GM21360 (cell line): ENCODE measurements at regions not wholly inside any gene's neighbourhood (a gene's known extent, or its start where the extent isn't known, plus 50 kb on each side); places are given as distances from the start of the nearest gene placed in this dataset.
"Not testable (repeated sequence)": the region's sequence is repeated elsewhere in the genome, so short reads cannot be mapped to it uniquely, and the experiment has no call there.

Source experiments
- ATAC-seq: cut with Tn5 transposase; IDR thresholded peaks from one replicate; pipeline ENCODE4 v1.9.1; 2021; ENCODE audit warnings: mild to moderate bottlenecking, moderate library complexity; ENCODE audit not compliant: unreplicated experiment

DNA sequence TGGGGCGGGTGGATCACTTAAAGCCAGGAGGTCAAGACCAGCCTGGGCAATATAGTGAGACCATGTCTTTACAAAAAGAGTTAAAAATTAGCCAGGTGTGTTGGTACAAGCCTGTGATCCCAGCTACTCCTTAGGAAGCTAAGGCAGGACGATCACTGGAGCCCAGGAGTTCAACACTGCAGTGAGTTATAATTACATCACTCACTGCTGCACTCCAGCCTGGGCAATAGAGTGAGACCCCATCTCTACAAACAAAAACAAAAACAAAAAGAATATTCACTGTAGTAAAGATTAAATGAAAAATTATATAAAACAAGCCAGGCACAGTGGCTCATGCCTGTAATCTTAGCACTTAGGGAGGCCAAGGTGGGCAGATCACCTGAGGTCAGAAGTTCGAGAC, 1047.6 kb upstream of the AUTS2 start:
- no peak for ATAC-seq

DNA sequence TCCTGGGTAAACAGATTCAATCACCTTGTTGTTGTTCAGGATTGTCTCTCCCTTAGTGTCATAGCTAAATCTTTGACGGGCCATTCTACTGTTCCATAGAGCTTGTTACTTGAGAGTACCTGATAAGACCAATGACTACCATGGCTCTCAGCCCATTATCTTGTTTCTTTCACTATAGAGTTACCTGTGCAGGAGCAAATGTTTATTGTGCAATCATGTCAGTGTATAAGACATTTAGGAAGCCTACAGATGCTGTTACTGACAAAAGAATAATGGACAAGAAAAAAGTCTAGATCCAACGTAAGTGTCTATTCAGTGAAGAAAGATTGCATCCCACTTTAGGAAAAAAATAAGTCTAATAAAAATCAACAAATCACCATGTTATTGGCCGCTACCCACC, 1041.7 kb upstream of the AUTS2 start:
- ATAC-seq, result no peak

DNA sequence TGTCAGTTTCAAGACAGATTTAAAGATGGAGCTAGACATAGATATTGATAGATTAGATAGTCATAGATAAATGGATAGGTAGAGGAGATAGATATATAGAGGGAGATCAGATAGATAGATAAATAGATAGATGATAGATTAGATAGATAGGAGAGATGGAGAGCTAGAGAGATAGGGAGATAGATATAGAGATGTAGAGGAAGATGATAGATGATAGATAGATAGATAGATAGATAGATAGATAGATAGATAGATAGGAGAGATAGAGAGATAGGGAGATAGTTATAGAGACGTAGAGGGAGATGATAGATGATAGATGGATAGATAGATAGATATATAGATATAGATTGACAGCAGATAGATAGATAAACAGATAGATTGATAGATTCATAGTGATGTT, 1038.8 kb upstream of the AUTS2 start:
- no peak for ATAC-seq

DNA sequence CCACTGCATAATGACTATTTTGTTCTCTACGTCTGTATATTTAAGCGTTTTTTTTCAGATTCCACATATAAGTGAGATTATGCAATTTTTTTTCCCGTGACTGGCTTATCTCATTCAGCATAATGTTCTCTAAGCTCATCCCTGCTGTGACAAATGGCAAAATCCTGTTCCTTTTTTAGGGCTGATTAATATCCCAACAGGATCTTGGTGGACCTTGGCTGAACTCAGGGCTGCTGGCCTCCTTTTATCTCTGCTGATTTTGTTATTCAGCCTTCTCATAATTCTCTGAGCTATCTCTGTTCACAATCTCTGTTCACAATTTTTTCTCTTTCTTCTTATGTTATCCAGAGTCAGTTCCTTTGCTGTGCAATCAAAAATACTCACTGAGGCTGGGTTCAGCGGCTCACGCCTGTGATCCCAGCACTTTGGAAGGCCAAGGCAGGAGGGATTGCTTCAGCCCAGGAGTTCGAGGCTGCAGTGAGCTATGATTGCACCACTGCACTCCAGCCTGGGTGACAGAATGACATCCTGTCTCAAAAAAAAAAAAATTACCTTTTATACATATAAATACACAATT, 1035.9 kb upstream of the AUTS2 start:
- no peak for ATAC-seq

DNA sequence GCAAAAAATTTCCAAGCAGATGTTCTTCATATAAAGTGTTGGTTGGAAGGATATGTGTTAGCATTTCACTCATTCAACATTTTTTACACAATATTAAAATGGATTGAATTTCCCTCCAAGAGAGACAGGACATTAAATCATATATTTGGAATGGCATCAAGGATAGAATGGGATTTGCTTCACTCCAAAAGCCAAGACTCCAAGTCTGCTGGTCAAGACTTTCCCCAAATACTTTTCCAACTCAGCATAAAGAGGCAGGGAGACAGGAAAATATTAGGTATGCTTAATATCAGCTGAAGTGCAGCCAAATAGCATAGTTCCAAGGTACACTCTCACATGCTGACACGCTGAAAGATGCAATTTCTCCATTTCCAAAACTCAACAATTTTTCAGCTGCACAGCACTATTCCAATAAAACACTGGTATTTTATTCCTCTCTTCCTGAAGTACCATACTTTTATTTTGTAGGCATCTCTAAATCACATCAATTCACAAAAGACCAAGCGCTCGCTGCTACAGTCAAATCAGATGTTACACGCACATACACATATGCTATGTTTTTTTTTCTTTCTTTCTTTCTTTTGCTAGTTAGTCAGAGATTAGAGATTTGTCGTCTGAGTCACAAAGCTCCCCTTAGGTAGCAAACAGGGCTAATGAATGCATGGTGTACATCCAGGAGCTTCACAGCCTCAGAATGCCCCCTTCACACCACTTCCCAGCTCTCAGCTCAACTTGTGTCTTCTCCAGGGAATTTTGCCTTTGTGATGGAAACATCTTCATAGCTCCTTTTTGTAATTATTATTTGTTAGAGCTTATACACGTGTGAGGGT, 1033.8 kb upstream of the AUTS2 start:
- no peak for ATAC-seq

DNA sequence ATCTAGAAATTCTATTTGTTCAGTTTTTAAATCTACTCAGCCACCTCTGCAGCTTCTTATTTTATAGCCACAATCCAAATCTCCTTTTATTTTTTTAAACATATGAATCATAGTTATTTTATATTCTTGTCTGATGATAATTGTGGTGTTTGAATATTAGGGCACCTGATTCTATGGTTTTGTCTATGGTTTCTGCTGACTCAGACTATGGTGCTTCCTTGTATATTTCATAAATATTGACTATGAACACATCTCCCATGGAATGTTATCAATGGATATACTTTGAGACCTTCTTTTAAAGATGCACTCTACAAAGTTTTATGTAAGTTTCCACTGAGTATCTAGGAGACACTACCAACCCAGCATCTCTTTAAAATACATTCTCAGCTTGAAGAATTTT, 1027.0 kb upstream of the AUTS2 start:
- no peak for ATAC-seq

DNA sequence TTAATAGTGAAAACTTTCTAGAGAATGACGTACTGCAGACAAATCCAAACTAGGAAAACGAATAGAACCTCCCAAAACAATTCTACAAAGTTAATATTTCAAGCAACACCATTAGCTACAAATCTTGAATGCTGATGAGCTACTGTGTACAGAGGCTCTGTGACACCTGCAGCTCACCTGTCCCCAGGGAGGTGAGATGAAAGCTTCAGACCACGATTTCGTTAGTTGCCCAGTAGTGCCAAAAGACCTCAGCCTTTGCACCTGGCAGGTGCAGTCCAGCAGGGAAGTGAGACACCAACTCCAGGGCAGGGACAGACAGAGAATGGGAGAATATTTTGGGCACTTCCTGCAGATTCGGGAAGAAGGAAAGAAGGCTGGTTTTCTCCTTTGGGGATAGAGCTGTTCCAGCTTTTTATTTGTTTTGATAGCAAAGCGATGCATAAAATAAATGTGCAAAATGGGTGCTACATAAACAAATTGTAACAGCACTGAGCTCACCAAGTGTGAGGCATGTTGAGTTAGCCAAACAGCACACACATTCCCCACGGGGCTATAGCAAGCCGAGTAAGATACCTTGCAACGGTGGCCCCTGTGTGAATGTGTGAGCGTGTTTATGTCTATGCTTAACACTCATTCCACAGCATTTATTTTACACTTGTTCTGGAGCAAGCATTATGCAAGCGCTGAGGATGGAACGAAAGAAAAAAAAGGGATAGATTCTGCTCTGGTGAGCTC, 1024.8 kb upstream of the AUTS2 start:
- no peak for ATAC-seq

DNA sequence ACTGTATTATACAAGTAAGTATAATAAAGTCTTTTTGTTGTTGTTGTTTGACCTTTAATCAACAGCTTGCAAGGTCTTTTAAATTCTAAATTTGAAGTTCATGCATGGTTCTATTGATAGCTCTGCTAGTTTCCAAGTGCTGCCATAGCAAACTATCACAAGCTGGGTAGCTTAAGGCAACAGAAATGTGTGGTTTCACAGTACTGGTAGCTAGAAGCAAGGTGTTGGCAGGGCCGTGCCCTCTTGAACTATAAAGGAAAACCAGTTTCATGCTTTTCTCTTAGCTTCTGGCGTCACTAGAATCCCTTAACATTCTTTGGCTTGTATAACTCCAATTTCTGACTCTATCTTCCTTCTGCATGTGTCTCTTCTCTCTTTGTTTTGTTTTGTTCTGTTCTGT, 1021.9 kb upstream of the AUTS2 start:
- no peak for ATAC-seq

DNA sequence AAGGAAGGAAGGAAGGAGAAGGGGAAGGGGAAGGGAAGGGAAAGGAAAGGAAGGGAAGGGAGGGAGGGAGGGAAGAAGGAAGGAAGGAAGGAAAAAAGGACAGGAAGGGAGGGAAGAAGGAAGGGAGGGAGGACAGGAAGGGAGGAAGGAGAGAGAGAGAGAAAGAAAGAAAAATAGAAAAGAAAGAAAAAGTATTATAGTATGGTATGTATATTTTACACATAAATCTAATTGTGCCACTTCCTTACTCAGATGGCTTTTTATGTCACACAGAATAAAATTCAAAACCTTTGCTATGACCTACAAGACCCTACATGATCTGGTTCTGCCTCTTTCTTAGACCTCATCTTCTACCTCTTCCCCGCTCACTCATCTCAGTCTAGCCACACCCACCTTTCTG, 1016.9 kb upstream of the AUTS2 start:
- no peak for ATAC-seq

DNA sequence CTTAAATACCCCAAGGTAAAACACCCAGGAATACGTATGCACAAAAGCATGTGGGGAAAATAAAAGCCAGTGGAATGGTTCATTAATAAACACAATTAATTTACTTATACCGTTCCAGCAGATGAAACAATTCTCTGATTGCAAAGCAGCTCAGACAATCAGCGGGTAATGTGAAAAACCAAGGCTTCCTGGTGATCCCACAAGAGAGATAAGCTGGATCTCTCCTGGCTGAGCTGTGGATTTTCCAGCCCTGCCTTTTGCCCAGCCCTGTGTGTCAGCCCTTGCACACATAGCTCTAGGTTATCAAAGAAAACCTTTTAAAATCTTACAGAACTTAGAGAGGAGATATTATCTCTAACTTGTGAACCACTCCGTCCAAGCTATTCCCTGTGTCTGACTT, 1010.7 kb upstream of the AUTS2 start:
- ATAC-seq, result no peak

DNA sequence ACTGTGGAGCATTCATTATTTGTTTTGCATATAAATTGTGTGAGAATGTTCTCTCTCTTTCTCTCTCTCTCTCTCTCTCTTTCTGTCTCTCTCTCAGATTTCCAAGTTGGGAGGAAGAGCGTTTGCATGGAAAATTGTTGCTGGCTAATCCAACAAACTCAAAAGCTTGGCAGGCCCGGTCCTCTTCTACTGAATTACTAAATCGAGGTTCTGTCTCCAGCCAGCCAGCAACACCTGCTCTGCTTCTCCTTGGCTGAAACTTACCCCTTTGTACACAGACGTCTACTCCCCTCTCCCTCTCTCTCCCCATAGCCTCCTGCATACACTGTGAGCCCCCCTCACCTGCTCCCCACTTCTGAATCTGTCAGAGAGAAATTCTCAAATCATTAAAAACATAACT, 996.4 kb upstream of the AUTS2 start:
- ATAC-seq, result no peak

DNA sequence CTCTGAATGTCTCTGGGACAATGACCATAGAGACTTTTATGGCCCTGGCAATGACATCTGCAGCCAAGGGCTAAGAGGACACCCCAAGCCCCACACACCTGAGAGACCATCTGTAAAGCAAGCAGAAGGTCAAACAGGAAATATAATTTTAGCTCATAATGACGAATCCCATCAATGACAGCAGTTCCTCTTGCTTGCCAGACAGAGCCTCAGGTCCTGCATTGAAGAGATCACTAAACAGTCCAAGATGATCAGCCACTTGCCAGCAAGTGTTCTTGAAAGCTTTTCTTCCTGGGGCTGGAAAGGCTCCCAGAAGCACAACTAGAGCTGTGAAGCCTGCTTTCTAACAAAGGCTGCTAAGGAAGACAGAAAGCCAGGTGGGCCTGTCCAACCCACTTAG, 993.7 kb upstream of the AUTS2 start:
- ATAC-seq, result no peak

DNA sequence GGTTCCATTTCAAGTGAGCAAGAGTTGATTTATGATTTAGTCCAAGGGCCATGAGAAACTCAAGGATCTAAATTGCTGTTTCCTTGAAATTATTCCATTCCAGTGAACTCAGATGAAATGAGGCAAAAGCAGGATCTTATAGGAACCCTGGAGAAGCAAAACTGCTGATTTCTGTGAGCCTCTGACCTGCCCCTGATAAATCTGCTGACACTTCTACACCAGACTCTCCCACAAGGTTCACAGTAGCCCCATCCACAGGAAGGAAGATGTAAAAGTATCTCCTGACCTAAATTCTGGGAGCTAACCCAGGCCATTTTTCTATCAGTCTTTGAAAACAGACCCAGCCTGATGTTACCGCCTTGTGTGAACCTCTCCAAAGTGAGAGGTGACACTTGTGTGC, 987.6 kb upstream of the AUTS2 start:
- ATAC-seq, result no peak

DNA sequence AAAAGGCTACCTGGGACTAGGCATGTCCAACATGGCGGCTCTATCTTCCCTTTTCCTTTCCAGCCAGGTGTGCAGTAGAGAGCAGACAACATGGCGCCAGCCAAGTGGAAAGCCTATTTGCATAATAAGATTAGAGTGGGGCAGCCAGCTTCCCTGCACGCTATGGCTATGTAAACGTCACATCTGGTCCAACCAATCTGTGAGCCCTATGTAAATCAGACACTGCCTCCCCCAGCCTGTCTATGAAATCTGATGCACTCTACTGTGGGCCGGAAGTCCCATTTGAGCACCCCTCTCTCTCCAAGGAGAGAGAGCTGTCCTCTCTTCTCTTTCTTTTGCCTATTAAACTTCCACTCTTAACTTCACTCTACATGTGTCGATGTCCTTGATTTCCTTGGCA, 984.9 kb upstream of the AUTS2 start:
- no peak for ATAC-seq

DNA sequence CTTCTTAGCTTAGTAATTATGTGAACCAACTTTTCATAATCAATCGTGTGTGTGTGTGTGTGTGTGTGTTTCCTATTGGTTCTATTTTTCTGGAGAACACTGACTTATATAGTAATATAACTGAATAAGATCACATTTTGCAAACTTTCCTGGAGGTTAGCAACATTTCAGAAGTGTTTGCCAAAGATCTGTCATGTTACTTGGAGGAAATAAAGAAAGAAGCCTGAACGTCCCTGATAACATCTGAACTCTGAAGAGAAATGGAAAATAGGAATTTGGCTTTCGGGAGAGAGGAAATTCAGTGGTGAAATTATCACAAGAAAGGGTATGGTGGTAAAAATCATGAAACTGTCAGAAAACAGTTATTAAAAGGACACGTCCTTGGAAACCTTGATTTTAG, 984.4 kb upstream of the AUTS2 start:
- no peak for ATAC-seq

DNA sequence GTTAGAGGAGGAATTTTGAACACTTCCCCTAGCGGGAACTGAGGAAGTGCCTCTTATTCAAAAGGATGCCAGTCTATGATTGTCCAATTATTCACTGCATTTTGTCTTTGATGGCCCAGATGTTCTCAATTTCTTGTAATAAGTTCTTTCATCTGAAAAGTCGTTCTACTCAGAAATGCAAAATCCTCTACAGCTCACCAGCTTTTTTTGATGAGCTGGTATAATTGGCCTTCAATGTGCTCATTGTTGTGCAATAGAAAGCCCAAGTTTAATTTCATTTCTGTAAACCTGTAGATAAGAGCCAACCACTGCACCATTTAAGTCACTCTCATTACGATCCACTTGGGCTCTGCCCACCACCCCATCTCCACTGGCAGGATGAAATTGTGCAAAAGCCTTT, 978.7 kb upstream of the AUTS2 start:
- ATAC-seq, result no peak

DNA sequence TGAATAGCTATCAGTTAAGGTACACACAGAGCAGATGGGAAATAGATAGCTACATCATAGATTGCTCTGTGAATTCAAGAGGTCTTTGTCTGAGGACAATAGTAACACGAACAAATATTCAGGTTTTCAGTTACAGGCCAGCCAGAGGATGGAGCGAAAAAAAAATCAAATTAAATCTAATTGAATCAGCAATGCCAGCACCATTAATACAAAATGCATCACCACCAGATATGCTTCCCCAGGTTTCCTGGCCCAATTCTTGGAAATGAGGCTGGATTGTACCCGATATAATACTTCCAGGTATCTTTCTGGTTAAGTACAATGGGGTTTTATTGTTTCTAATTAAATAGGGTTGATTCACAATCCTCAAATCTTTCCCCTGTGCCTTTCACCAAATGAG, 975.8 kb upstream of the AUTS2 start:
- no peak for ATAC-seq

DNA sequence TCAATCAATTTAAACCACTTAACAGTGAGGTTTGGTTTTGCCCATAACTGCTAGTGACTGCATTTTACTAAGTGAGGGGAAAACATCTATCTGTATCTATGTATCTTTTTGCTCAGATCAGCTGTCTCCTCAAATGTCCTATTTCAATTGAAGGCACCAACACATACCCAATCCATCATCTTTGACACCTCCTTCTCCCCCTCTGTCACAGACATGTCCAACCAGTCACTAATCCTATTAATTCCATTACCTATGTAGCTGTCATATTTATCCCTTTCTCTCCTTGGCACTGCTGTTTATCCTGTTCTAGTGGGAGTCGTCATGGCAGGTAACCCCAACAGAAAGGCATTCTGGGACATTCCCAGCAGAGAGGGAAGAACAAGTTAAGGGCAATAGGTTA, 975.2 kb upstream of the AUTS2 start:
- no peak for ATAC-seq

DNA sequence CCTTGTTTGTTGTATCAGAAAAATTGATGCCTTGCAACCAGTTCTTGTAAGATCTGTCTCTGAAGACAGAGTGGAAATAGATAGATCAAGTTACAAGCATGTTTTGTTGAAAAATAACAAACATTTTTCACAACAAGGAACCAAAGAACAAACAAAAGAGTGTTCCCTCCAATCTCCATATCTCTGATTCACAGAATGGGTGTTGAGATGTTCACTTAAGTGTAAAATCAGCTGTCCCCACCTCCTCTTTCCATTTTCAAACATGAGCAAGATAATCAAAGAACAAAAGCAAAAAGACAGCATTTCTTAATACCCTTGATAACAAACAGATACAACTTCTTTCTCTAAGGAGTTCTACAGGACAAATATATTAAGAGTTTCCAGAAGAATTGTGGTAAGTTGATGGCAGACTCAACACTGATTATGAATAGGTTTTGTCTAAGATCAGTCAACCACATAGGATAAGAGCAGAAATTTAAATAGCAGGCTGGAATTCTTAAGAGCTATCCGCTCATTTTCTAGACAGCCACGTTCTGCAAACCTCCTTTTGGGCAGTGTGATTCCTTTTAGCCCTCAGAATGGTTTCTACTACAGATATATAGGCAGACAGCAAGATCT, 970.9 kb upstream of the AUTS2 start:
- no peak for ATAC-seq

DNA sequence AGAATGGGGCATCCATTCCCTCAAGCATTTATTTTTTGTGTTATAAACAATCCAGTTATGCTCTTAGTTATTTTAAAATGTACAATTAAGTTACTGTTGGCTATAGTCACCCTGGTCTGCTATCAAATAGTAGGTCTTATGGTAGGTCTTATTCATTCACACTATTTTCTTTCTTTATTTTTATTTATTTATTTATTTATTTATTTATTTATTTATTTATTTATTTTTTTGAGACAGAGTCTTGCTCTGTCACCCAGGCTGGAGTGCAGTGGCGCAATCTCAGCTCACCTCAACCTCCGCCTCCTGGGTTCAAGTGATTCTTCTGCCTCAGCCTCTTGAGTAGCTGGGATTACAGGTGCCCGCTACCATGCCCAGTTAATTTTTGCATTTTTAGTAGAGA, 967.4 kb upstream of the AUTS2 start:
- ATAC-seq, result not testable (repeated sequence)

DNA sequence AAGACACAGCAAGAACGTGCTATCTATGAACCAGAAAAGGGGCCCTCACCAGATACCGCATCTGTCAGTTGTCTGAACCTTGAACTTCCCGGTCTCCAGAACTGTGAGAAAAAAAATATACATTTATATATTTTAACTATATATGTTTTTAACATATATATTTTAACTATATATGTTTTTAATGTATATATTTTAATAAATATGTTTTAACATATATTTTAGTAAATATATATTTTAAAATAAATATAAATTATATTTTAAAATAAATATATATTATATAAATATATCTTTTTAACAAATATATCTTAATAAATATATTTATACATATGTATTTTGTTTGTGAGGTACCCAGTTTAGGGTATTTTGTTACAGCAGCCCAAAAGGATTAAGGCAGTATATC, 958.2 kb upstream of the AUTS2 start:
- ATAC-seq, result no peak

DNA sequence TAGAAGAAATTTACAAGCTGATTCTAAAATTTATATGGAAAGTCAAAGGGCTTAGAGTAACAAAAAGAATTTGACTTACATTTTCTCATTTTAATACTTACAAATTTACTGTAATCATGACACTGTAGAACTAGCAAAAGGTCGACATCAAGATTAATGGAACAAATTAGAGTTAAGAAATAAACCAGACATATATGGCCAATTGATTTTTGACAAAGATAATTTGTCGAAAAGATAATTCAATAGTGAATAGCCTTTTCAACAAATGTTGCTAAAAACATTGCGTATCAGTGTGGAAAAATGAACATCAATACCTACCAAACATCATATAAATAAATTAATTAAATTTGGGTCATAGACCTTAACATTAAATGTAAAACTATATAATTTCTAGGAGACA, 955.5 kb upstream of the AUTS2 start:
- no peak for ATAC-seq
